ENCODE measurements at regions not wholly inside any gene's neighbourhood (a gene's known extent, or its start where the extent isn't known, plus 50 kb on each side); places are given as distances from the start of the nearest gene placed in this dataset.
"Not testable (repeated sequence)": the region's sequence is repeated elsewhere in the genome, so short reads cannot be mapped to it uniquely, and the experiment has no call there.

GRCh38 chr7:113179313-113179712 is 61.0 kb upstream of the SMIM30 start:
- Histone ChIP-seq H2AFZ (ENCODE audit: low read depth, low read length) (no peak overlapping the region), H3K27me3 (ENCODE audit: insufficient read depth, low read depth, low read length) (no peaks in the 10 kb centered on the region), H3K9me2 (ENCODE audit: insufficient read depth, low read length) (no peaks in the 10 kb centered on the region), H3K27ac (ENCODE audit: low read length) (no peak overlapping the region), H3K4me3 (ENCODE audit: low read length) (no peak overlapping the region), H3K4me2 (ENCODE audit: low read length) (no peak overlapping the region), H3K9ac (ENCODE audit: low read length) (no peak overlapping the region), H3K36me3 (ENCODE audit: insufficient read depth, low read length) (no peaks in the 10 kb centered on the region), H4K20me1 (ENCODE audit: insufficient read depth) (no peaks in the 10 kb centered on the region), H3F3A (ENCODE audit: insufficient read depth, low read length, poor library complexity, severe bottlenecking) (no peaks in the 10 kb centered on the region), H3K79me2 (replicated peaks; ENCODE audit: insufficient read depth, low read length) (no peaks in the 10 kb centered on the region), H3K9me3 (ENCODE audit: low read length) (no peaks in the 10 kb centered on the region)
- TF ChIP-seq POLR2AphosphoS5 (IDR thresholded peaks at IDR 0.05) (no peak), CTCF (IDR thresholded peaks at IDR 0.05; ENCODE audit: poor library complexity, severe bottlenecking) (no peak), RAD21 (conservative IDR thresholded peaks at IDR 0.05) (no peak), EP300 (conservative IDR thresholded peaks at IDR 0.05; ENCODE audit: poor library complexity, severe bottlenecking) (no peak), TAF1 (IDR thresholded peaks at IDR 0.05; ENCODE audit: low read depth) (no peak), MXI1 (conservative IDR thresholded peaks at IDR 0.05; ENCODE audit: poor library complexity, severe bottlenecking) (no peak), EZH2 (IDR thresholded peaks at IDR 0.05; ENCODE audit: borderline replicate concordance, insufficient read depth, low read length, poor library complexity, severe bottlenecking) (no peak), SMC3 (conservative IDR thresholded peaks at IDR 0.05; ENCODE audit: poor library complexity) (no peak), REST (IDR thresholded peaks at IDR 0.05; ENCODE audit: borderline replicate concordance) (no peak)

GRCh38 chr7:113176836-113177235 is 58.5 kb upstream of the SMIM30 start:
- Histone ChIP-seq H3K9me3 (ENCODE audit: low read length) (no peaks in the 10 kb centered on the region), H3K27me3 (ENCODE audit: insufficient read depth, low read depth, low read length) (no peaks in the 10 kb centered on the region), H3K9ac (ENCODE audit: low read length) (no peak overlapping the region), H3K79me2 (replicated peaks; ENCODE audit: insufficient read depth, low read length) (no peaks in the 10 kb centered on the region), H3K4me3 (ENCODE audit: low read length) (no peak overlapping the region), H4K20me1 (ENCODE audit: insufficient read depth) (no peaks in the 10 kb centered on the region), H3K9me2 (ENCODE audit: insufficient read depth, low read length) (no peaks in the 10 kb centered on the region), H3K27ac (ENCODE audit: low read length) (no peak overlapping the region), H3K36me3 (ENCODE audit: insufficient read depth, low read length) (no peaks in the 10 kb centered on the region), H2AFZ (ENCODE audit: low read depth, low read length) (no peak overlapping the region), H3F3A (ENCODE audit: insufficient read depth, low read length, poor library complexity, severe bottlenecking) (no peaks in the 10 kb centered on the region), H3K4me2 (ENCODE audit: low read length) (no peak overlapping the region)
- TF ChIP-seq RAD21 (conservative IDR thresholded peaks at IDR 0.05), result no peak
- no peak for TF ChIP-seq TAF1 (IDR thresholded peaks at IDR 0.05; ENCODE audit: low read depth)
- TF ChIP-seq POLR2AphosphoS5 (IDR thresholded peaks at IDR 0.05), result no peak
- no peak for TF ChIP-seq SMC3 (conservative IDR thresholded peaks at IDR 0.05; ENCODE audit: poor library complexity)
- no peak for TF ChIP-seq REST (IDR thresholded peaks at IDR 0.05; ENCODE audit: borderline replicate concordance)
- no peak for TF ChIP-seq EP300 (conservative IDR thresholded peaks at IDR 0.05; ENCODE audit: poor library complexity, severe bottlenecking)
- no peak for TF ChIP-seq MXI1 (conservative IDR thresholded peaks at IDR 0.05; ENCODE audit: poor library complexity, severe bottlenecking)
- no peak for TF ChIP-seq CTCF (IDR thresholded peaks at IDR 0.05; ENCODE audit: poor library complexity, severe bottlenecking)
- no peak for TF ChIP-seq EZH2 (IDR thresholded peaks at IDR 0.05; ENCODE audit: borderline replicate concordance, insufficient read depth, low read length, poor library complexity, severe bottlenecking)

GRCh38 chr7:113176180-113176579 is 57.8 kb upstream of the SMIM30 start:
- H2AFZ ChIP-seq (ENCODE audit: low read depth, low read length); H3F3A ChIP-seq (ENCODE audit: insufficient read depth, low read length, poor library complexity, severe bottlenecking); H3K4me2 ChIP-seq (ENCODE audit: low read length); H3K9ac ChIP-seq (ENCODE audit: low read length); H3K4me3 ChIP-seq (ENCODE audit: low read length); H3K9me3 ChIP-seq (ENCODE audit: low read length); H3K27ac ChIP-seq (ENCODE audit: low read length); H4K20me1 ChIP-seq (ENCODE audit: insufficient read depth); H3K9me2 ChIP-seq (ENCODE audit: insufficient read depth, low read length); H3K79me2 ChIP-seq (replicated peaks; ENCODE audit: insufficient read depth, low read length); H3K27me3 ChIP-seq (ENCODE audit: insufficient read depth, low read depth, low read length); H3K36me3 ChIP-seq (ENCODE audit: insufficient read depth, low read length): not testable (repeated sequence)
